A549 (cell line): ENCODE measurements at regions not wholly inside any gene's neighbourhood (a gene's known extent, or its start where the extent isn't known, plus 50 kb on each side); places are given as distances from the start of the nearest gene placed in this dataset.

Source experiments
- CTCF ChIP-seq: fragments of >200 bp; sonication (Bioruptor Twin); formaldehyde crosslinking; IDR thresholded peaks from 3 replicates; pipeline ENCODE4 v1.5.1; 2016
- EP300 ChIP-seq, 2 experiments: fragments of >200 bp; sonication (Bioruptor Twin); formaldehyde crosslinking; IDR thresholded peaks; 2 replicates in 1 of 2; 3 replicates in 1 of 2; pipeline ENCODE4 v1.6.1; 2016 to 2017
- HEYL ChIP-seq: fragments of 250-450 bp; sonication (Bioruptor Pico); IDR thresholded peaks from 2 replicates; pipeline ENCODE4 v1.8.0; 2021; ENCODE audit warnings: mild to moderate bottlenecking, moderate library complexity
- MAFK ChIP-seq: fragments of 450-650 bp; IDR thresholded peaks from 2 replicates; pipeline ENCODE4 v1.6.1; 2014; ENCODE audit not compliant: partially characterized antibody
- NPAS2 ChIP-seq: fragments of 250-450 bp; sonication (Bioruptor Pico); IDR thresholded peaks from 2 replicates; pipeline ENCODE4 v1.8.0; 2022; ENCODE audit warnings: mild to moderate bottlenecking, moderate library complexity, borderline replicate concordance
- POLR2A ChIP-seq: IDR thresholded peaks from 2 replicates; pipeline ENCODE4 v1.6.1; 2012; ENCODE audit warnings: mild to moderate bottlenecking, low read length
- RAD21 ChIP-seq, 2 experiments: fragments of >200 bp in 1 of 2; sonication (Bioruptor Twin) in 1 of 2; formaldehyde crosslinking in 1 of 2; IDR thresholded peaks in 1 of 2; conservative IDR thresholded peaks in 1 of 2; 2 replicates in 1 of 2; 3 replicates in 1 of 2; pipeline ENCODE4 v1.6.1; 2012 to 2018; ENCODE audit warnings: inconsistent platforms in 1 of 2
- RCOR1 ChIP-seq: fragments of 150-350 bp; IDR thresholded peaks from 2 replicates; pipeline ENCODE4 v1.6.1; 2014; ENCODE audit warnings: antibody characterized with exemption, low read length, low read depth
- REST ChIP-seq: fragments of 200-600 bp; sonication (generic); IDR thresholded peaks from 2 replicates; pipeline ENCODE4 v1.6.1; 2016; ENCODE audit warnings: antibody characterized with exemption, mild to moderate bottlenecking, moderate library complexity
- SREBF2 ChIP-seq: fragments of 450-650 bp; IDR thresholded peaks from 2 replicates; pipeline ENCODE4 v1.6.1; 2014; ENCODE audit warnings: mild to moderate bottlenecking, moderate library complexity
- TFCP2L1 ChIP-seq: fragments of 250-450 bp; sonication (Bioruptor Pico); IDR thresholded peaks from 2 replicates; pipeline ENCODE4 v1.5.0; 2021; ENCODE audit warnings: mild to moderate bottlenecking
- ZNF302 ChIP-seq: fragments of 250-450 bp; sonication (Bioruptor Pico); IDR thresholded peaks from 2 replicates; pipeline ENCODE4 v1.9.0; 2021; ENCODE audit warnings: inconsistent platforms, mild to moderate bottlenecking, moderate library complexity

GRCh38 chr18:68566991-68567390 lies 147.9 kb downstream of the TMX3 start:
- no peak for TF ChIP-seq TFCP2L1
- TF ChIP-seq HEYL, result no peak
- TF ChIP-seq REST, result no peak
- no peak for TF ChIP-seq RAD21 (conservative IDR thresholded peaks at IDR 0.05 in 1 of 2, IDR thresholded peaks at IDR 0.05 in 1 of 2)
- no peak for TF ChIP-seq CTCF
- no peak for TF ChIP-seq NPAS2 (CRISPR knock-in tag)
- TF ChIP-seq SREBF2, result no peak
- TF ChIP-seq POLR2A, result no peak
- no peak for TF ChIP-seq RCOR1
- TF ChIP-seq EP300 (IDR thresholded peaks at IDR 0.05), result no peak
- peak; percentile 59 for TF ChIP-seq MAFK
- TF ChIP-seq ZNF302, result no peak
